K562 (cell line): ENCODE measurements at regions not wholly inside any gene's neighbourhood (a gene's known extent, or its start where the extent isn't known, plus 50 kb on each side); places are given as distances from the start of the nearest gene placed in this dataset.

ENCODE experiments used
- ATAC-seq: fragments of 200-7000 bp; cut with Tn5 transposase; 3 replicates; pipeline ENCODE4 v1.9.1; 2020; ENCODE audit warnings: moderate library complexity
- BruUV-seq: library from RNA; stranded (reverse); fragments of 400-500 nt; replicated peaks from 2 replicates; lab custom pipeline; 2021; lab: Mats Ljungman, UMichigan
- CTCF ChIA-PET: fragments of 300-600 bp; formaldehyde crosslinking; extraction: SDS; loops from one replicate; lab custom pipeline; 2021; ENCODE audit warnings: low intra/inter-chr PET ratio; lab: Yijun Ruan, JAX
- POLR2A ChIA-PET: fragments of 300-600, 350-650 bp; sonication (Branson Sonifier 250); formaldehyde crosslinking; extraction: SDS; loops from one replicate; lab custom pipeline; 2021; ENCODE audit warnings: antibody characterized with exemption, inconsistent platforms; lab: Yijun Ruan, JAX
- DNase-seq, 4 experiments: peaks; one replicate each; pipeline versions ENCODE4 v3.0.0 to v3.0.0-alpha.2; 2011 to 2018; ENCODE audit warnings: low spot score in 3 of 4, mixed read lengths in 3 of 4; ENCODE audit errors: extremely low read depth in 1 of 4
- FAIRE-seq: peaks from 2 replicates; lab custom pipeline; 2011; peaks lifted over from hg19 to GRCh38; lab: Jason Lieb, UNC
- H2AFZ ChIP-seq: 2 replicates; pipeline ENCODE4 v1.6.0; 2011; ENCODE audit warnings: low read depth, low read length, control low read depth, inconsistent platforms
- H3K27ac ChIP-seq: fragments of 200-600 bp; 3 replicates; pipeline ENCODE4 v1.8.0; 2011; ENCODE audit warnings: low read depth, mild to moderate bottlenecking, control low read depth, inconsistent platforms, low read length, moderate library complexity, mixed read lengths; ENCODE audit errors: extremely low read depth
- H3K27me3 ChIP-seq, 2 experiments: fragments of 300-600 bp in 1 of 2; 2 replicates in 1 of 2; 3 replicates in 1 of 2; pipeline versions ENCODE4 v1.6.0 to v1.8.0; 2011; ENCODE audit warnings: inconsistent platforms in 2 of 2, low read length in 2 of 2, mild to moderate bottlenecking in 1 of 2, mixed read lengths in 1 of 2, moderate library complexity in 1 of 2; ENCODE audit not compliant: control insufficient read depth in 2 of 2, insufficient read depth in 2 of 2
- H3K36me3 ChIP-seq: fragments of 300-600 bp; 3 replicates; pipeline ENCODE4 v1.8.0; 2011; ENCODE audit warnings: mild to moderate bottlenecking, low read length, inconsistent platforms; ENCODE audit not compliant: control insufficient read depth, insufficient read depth
- H3K4me1 ChIP-seq, 2 experiments: fragments of 200-600 bp in 1 of 2; replicated peaks in 1 of 2; 2 replicates in 1 of 2; 3 replicates in 1 of 2; pipeline versions ENCODE4 v1.5.1 to v1.8.0; 2011; ENCODE audit warnings: inconsistent platforms in 2 of 2, low read length in 2 of 2, mild to moderate bottlenecking in 1 of 2, mixed read lengths in 1 of 2, moderate library complexity in 1 of 2; ENCODE audit not compliant: control insufficient read depth in 2 of 2, insufficient read depth in 2 of 2
- H3K4me2 ChIP-seq: 2 replicates; pipeline ENCODE4 v1.6.1; 2011; ENCODE audit warnings: low read length, control low read depth, inconsistent platforms, mixed read lengths; ENCODE audit not compliant: insufficient read depth
- H3K4me3 ChIP-seq: fragments of 200-600 bp; sonication (generic), shearing (Covaris generic); 2 replicates; pipeline ENCODE4 v1.5.1; 2016; ENCODE audit warnings: control low read depth, inconsistent platforms
- H3K79me2 ChIP-seq: fragments of 200-600 bp; 3 replicates; pipeline ENCODE4 v1.8.0; 2011; ENCODE audit warnings: low read length, inconsistent platforms; ENCODE audit not compliant: control insufficient read depth, insufficient read depth
- H3K9ac ChIP-seq, 2 experiments: 2 replicates each; pipeline versions ENCODE4 v1.6.0 to v1.6.1; 2011; ENCODE audit warnings: low read depth in 2 of 2, low read length in 2 of 2, control low read depth in 1 of 2, inconsistent platforms in 1 of 2, mild to moderate bottlenecking in 1 of 2, mixed read lengths in 1 of 2; ENCODE audit not compliant: insufficient read depth in 1 of 2
- H3K9me1 ChIP-seq: one replicate; pipeline ENCODE4 v1.6.0; 2011; ENCODE audit warnings: inconsistent platforms, mild to moderate bottlenecking, low read length, moderate library complexity; ENCODE audit not compliant: control insufficient read depth, insufficient read depth
- H3K9me3 ChIP-seq: replicated peaks from 2 replicates; pipeline ENCODE4 v1.5.1; 2011; ENCODE audit warnings: low read depth, low read length, inconsistent platforms; ENCODE audit not compliant: control insufficient read depth, insufficient read depth
- H4K20me1 ChIP-seq: replicated peaks from 2 replicates; pipeline ENCODE4 v1.6.1; 2011; ENCODE audit warnings: low read length, inconsistent platforms, mixed read lengths; ENCODE audit not compliant: control insufficient read depth, insufficient read depth
- CBX8 ChIP-seq: fragments of 200-600 bp; sonication (generic); IDR thresholded peaks from 2 replicates; pipeline ENCODE4 v1.6.1; 2012; ENCODE audit warnings: borderline replicate concordance, mixed run types, low read depth, mild to moderate bottlenecking, moderate library complexity, mixed read lengths, low read length, control low read depth, inconsistent platforms; ENCODE audit not compliant: poor library complexity, severe bottlenecking; ENCODE audit errors: extremely low read depth
- NR2C1 ChIP-seq, 2 experiments: fragments of 450-650 bp; IDR thresholded peaks; 2 replicates each; pipeline ENCODE4 v1.6.1; 2017; ENCODE audit warnings: mild to moderate bottlenecking in 2 of 2, antibody characterized with exemption in 1 of 2, inconsistent platforms in 1 of 2, missing compliant biosample characterization in 1 of 2, missing genetic modification characterization in 1 of 2
- SRF ChIP-seq, 2 experiments: fragments of 250-450, 450-650 bp in 1 of 2; sonication (Bioruptor Pico) in 1 of 2; sonication (generic) in 1 of 2; formaldehyde crosslinking; IDR thresholded peaks; 2 replicates each; pipeline versions ENCODE4 v1.5.0 to v1.5.1; 2020 to 2022; ENCODE audit warnings: mild to moderate bottlenecking in 1 of 2, missing genetic modification reagents in 1 of 2
- U2AF1 ChIP-seq: fragments of 200-400 bp; formaldehyde crosslinking; optimal IDR thresholded peaks from 2 replicates; pipeline ENCODE3; 2017; ENCODE audit warnings: mild to moderate bottlenecking, low read depth, low read length, moderate library complexity
- ZKSCAN1 ChIP-seq: fragments of 150-350 bp; IDR thresholded peaks from 2 replicates; pipeline ENCODE4 v1.6.1; 2016; ENCODE audit warnings: low read depth, low read length
- ZNF41 ChIP-seq: fragments of 250-450 bp; sonication (Bioruptor Pico); conservative IDR thresholded peaks from 2 replicates; pipeline ENCODE4 v1.4.0; 2020; ENCODE audit warnings: mild to moderate bottlenecking
- WGBS: fragments of 100-300 bp; shearing (Covaris generic); methylation state at CpG from one replicate; pipeline ENCODE4 v1.1.6; 2016; ENCODE audit warnings: low coverage, mixed read lengths; ENCODE audit not compliant: insufficient coverage; ENCODE audit errors: missing lambda C conversion rate; 5-methylcytosine and 5-hydroxymethylcytosine counted together
- in situ Hi-C: fragments of 300-500 bp; cut with MboI; formaldehyde crosslinking; loops from 4 replicates; pipeline ENCODE4 v1.15.0; 2018; ENCODE audit warnings: inconsistent platforms, mixed read lengths
- intact Hi-C: fragments of 100-400 bp; cut with micrococcal nuclease; formaldehyde crosslinking; loops from 2 replicates; pipeline ENCODE4 v1.14.2; 2022
- TF ChIP-seq, protein P1 (sequence below): fragments of 200-800 bp; sonication (Bioruptor generic); IDR thresholded peaks from 2 replicates; pipeline ENCODE4 v1.6.1; 2017; ENCODE audit warnings: missing genetic modification characterization, missing compliant biosample characterization

DNA sequence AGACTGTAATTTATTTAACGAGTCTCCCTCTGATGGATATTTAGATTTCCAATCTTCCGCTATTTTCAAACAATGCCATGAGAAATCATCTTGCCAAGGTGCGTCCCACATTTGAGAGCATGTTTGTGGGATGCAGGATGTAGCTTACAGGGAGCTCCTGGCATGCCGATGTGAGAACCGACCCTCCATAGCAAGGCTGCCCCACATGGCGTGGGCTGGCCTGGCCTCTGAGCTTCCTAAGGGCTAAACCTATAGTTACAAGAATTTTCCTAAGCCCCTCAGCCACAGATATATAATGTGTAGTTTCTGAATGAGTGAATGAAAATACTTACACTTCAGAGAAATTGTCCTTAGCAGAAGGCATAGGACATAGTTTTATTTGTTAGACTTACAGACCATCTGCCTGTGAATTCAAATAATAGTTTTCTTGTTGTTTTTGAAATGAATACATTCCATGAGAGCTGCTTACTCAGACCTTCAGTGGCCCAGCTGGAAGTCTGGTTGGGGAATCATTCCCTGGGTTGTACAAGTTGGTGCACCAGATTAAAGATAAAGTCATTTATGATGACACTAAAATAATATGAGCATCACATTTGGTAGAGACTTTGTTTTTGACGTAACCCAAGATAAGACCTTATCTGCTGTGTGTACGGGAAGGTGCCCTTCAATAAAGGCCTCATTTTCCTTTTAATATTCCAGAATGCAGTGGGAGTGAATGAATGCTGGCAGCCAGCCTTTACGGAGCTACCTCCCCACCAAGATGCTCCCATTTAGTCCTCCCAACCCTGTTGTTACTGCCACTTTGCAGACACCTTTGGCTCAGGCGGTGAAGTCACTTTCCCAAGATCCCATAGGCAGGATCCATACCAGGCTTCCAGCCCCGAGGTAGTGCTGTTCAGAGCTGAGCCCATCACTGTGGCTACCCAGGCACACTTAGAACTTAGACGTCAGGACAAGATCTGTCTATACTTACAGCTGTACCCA, 107.1 kb downstream of the GLI2 start:
- peaks cover 20 to 67% of the 10 kb centered on the region in 2 experiments; a peak in 4 of 5 replicates for H3K27me3 ChIP-seq
- no peak for ATAC-seq
- H3K79me2 ChIP-seq, result no peaks in the 10 kb centered on the region
- 0 out of 2 replicates have a peak, but pooled peaks cover 5% of the 10 kb centered on the region for H4K20me1 ChIP-seq
- TF ChIP-seq, protein P1, sequence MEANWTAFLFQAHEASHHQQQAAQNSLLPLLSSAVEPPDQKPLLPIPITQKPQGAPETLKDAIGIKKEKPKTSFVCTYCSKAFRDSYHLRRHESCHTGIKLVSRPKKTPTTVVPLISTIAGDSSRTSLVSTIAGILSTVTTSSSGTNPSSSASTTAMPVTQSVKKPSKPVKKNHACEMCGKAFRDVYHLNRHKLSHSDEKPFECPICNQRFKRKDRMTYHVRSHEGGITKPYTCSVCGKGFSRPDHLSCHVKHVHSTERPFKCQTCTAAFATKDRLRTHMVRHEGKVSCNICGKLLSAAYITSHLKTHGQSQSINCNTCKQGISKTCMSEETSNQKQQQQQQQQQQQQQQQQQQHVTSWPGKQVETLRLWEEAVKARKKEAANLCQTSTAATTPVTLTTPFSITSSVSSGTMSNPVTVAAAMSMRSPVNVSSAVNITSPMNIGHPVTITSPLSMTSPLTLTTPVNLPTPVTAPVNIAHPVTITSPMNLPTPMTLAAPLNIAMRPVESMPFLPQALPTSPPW (CRISPR knock-in tag), result no peak
- TF ChIP-seq CBX8 (no peak), SRF (CRISPR knock-in tag; IDR thresholded peaks at IDR 0.05) (no peak), U2AF1 (no peak), ZKSCAN1 (no peak), NR2C1 (IDR thresholded peaks at IDR 0.05) (no peak), NR2C1 (tag; IDR thresholded peaks at IDR 0.05) (no peak), ZNF41 (CRISPR knock-in tag) (no peak)
- no peak for FAIRE-seq
- no peak overlapping the region for H3K27ac ChIP-seq
- no peaks in the 10 kb centered on the region for H3K36me3 ChIP-seq
- intact Hi-C loops (no loop called here), in situ Hi-C loops (no loop called here)
- ChIA-PET POLR2A (interaction anchor here (0.6 kb wide), 1 partner anchor 806 kb away, joined by 3 read pairs; no protein-coding TSS in a partner anchor), CTCF (no interaction called here)
- 3% methylated on average over 12 of the region's 12 CpGs for WGBS
- H3K4me3 ChIP-seq, result no peak overlapping the region
- no peaks in the 10 kb centered on the region for H3K4me1 ChIP-seq
- no TSS peak for BruUV-seq
- no peak overlapping the region for H3K9ac ChIP-seq
- H3K9me3 ChIP-seq, result no peaks in the 10 kb centered on the region; the same call in 1 of the 2 replicates
- no peak overlapping the region for H3K4me2 ChIP-seq
- H3K9me1 ChIP-seq, result no peaks in the 10 kb centered on the region
- no peak for DNase-seq
- H2AFZ ChIP-seq, result no peak overlapping the region
